ENCODE measurements at regions not wholly inside any gene's neighbourhood (a gene's known extent, or its start where the extent isn't known, plus 50 kb on each side); places are given as distances from the start of the nearest gene placed in this dataset.

DNA sequence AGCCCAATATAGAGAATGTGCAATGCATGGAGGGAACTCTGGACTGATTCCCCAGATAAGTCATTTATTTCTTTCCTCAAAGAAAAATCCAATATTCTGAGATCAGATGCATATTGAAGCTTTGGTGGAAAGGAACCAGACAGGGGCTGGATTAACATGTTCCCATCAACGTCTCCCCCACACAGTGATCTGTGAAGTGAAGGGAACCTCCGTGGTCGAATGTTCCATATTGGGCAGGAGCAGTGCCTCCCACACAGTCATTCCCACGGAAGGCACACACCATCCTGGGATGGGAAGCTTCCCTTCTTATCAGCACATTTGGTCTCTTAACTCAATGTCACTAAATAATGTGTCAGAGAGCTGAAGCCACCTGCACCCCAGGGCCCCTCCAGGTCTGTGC lies 247.1 kb downstream of the BCL11B start:
- TF ChIP-seq POLR2A (IDR thresholded peaks at IDR 0.05; ENCODE audit: low read depth, low read length): no peak
- TF ChIP-seq SPI1 (IDR thresholded peaks at IDR 0.05; ENCODE audit: low read depth, low read length): no peak
- TF ChIP-seq POLR2AphosphoS5 (IDR thresholded peaks at IDR 0.05; ENCODE audit: low read depth, low read length): no peak
- no peak for TF ChIP-seq TAF1 (IDR thresholded peaks at IDR 0.05; ENCODE audit: low read depth, low read length)
- TF ChIP-seq PAX5 (IDR thresholded peaks at IDR 0.05; ENCODE audit: insufficient read depth, low read length, severe bottlenecking): no peak
- no peak for TF ChIP-seq POU2F2 (IDR thresholded peaks at IDR 0.05; ENCODE audit: low read depth, low read length)

All from GM12891 (cell line).